NCI-H82 treated with DMSO at 0.1 percent for 48 hours (cell line): ENCODE measurements at regions not wholly inside any gene's neighbourhood (a gene's known extent, or its start where the extent isn't known, plus 50 kb on each side); places are given as distances from the start of the nearest gene placed in this dataset.

Source experiments
- DNase-seq: peaks from one replicate; lab custom pipeline; 2025; ENCODE audit not compliant: unreplicated experiment; lab: John Stamatoyannopoulos, UW

GRCh38 chr10:130368761-130369560 lies 232.8 kb downstream of the GLRX3 start:
- no peak for DNase-seq

- DNase-seq: no peak
These were observed 233.6 kb downstream of the GLRX3 start for GRCh38 chr10:130369645-130370381.

GRCh38 chr10:130370721-130371120 lies 234.5 kb downstream of the GLRX3 start:
- no peak for DNase-seq

- DNase-seq: no peak
These were observed 235.0 kb downstream of the GLRX3 start for GRCh38 chr10:130371156-130371555.

GRCh38 chr10:130371666-130372065 lies 235.5 kb downstream of the GLRX3 start:
- DNase-seq: no peak

GRCh38 chr10:130372222-130372621 lies 236.0 kb downstream of the GLRX3 start:
- DNase-seq: no peak

- DNase-seq: no peak
These were observed 236.7 kb downstream of the GLRX3 start for GRCh38 chr10:130372866-130373265.

GRCh38 chr10:130377986-130378540 lies 241.9 kb downstream of the GLRX3 start:
- DNase-seq: no peak

- no peak for DNase-seq
These were observed 242.6 kb downstream of the GLRX3 start for GRCh38 chr10:130378556-130379400.

- DNase-seq: no peak
These were observed 243.9 kb downstream of the GLRX3 start for GRCh38 chr10:130380056-130380455.

GRCh38 chr10:130382031-130382430 lies 245.8 kb downstream of the GLRX3 start:
- no peak for DNase-seq

GRCh38 chr10:130387936-130388580 lies 251.9 kb downstream of the GLRX3 start:
- DNase-seq: no peak

GRCh38 chr10:130388746-130389145 lies 252.6 kb downstream of the GLRX3 start:
- no peak for DNase-seq

- DNase-seq: no peak
These were observed 253.7 kb downstream of the GLRX3 start for GRCh38 chr10:130389906-130390305.

GRCh38 chr10:130392031-130392430 lies 255.8 kb downstream of the GLRX3 start:
- DNase-seq: no peak

- DNase-seq: no peak
These were observed 257.2 kb downstream of the GLRX3 start for GRCh38 chr10:130393342-130393741.

- no peak for DNase-seq
These were observed 258.6 kb downstream of the GLRX3 start for GRCh38 chr10:130394832-130395231.

- DNase-seq: no peak
These were observed 259.2 kb downstream of the GLRX3 start for GRCh38 chr10:130395248-130395936.

GRCh38 chr10:130396044-130396443 lies 259.9 kb downstream of the GLRX3 start:
- DNase-seq: no peak
